ENCODE measurements at regions not wholly inside any gene's neighbourhood (a gene's known extent, or its start where the extent isn't known, plus 50 kb on each side); places are given as distances from the start of the nearest gene placed in this dataset.

DNA sequence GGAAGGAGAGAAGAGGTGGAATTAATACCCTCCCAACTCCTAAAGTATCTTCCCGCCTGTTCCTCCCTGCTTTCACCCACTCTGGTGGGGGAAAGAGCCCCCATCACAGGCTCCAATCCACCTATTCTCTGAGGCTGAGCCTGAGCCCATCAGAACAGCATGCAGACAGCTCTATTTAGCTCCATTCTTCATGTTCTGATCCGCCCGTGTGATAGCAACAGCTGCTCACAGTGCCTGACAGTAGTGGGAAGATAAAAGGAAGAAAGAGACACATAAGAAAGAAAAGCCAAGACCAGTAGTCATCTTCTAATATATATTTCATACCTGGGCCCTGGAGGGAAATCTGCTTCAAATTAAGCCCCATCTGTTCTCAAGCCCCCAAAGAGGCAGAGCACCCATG is 80.3 kb upstream of the AKIP1 start:
- H3K4me2 ChIP-seq (ENCODE audit: low read length): no peak overlapping the region
- CTCF ChIA-PET (ENCODE audit: unreplicated experiment): no interaction called here
- H4K20me1 ChIP-seq (ENCODE audit: insufficient read depth, low read length): no peaks in the 10 kb centered on the region
- POLR2A ChIA-PET: interaction anchor here (0.6 to 1.2 kb wide), 3 partner anchors 9 to 183 kb away, joined by 3 to 4 read pairs (median 3); no protein-coding TSS in a partner anchor
- no peaks in the 10 kb centered on the region for H3K79me2 ChIP-seq (ENCODE audit: insufficient read depth, low read depth, low read length)
- peaks cover 10% of the 10 kb centered on the region for H3K4me1 ChIP-seq (ENCODE audit: insufficient read depth, low read length, poor library complexity, severe bottlenecking)
- H3K36me3 ChIP-seq (ENCODE audit: insufficient read depth, low read length): no peaks in the 10 kb centered on the region
- no peak overlapping the region for H3K27ac ChIP-seq (ENCODE audit: low read depth, low read length, poor library complexity, severe bottlenecking)
- intact Hi-C loops (cut with micrococcal nuclease; ENCODE audit: unreplicated experiment): no loop called here
- H3K4me3 ChIP-seq (ENCODE audit: low read depth, low read length, poor library complexity, severe bottlenecking): no peak overlapping the region
- no peak for DNase-seq (ENCODE audit: low spot score)
- BruUV-seq (replicated peaks): no TSS peak
- H2AFZ ChIP-seq (ENCODE audit: low read length): no peak overlapping the region
- no peaks in the 10 kb centered on the region for H3K9me3 ChIP-seq (ENCODE audit: low read length)
- no peaks in the 10 kb centered on the region for H3K9me2 ChIP-seq (ENCODE audit: insufficient read depth, low read length)
- TF ChIP-seq, protein P1, sequence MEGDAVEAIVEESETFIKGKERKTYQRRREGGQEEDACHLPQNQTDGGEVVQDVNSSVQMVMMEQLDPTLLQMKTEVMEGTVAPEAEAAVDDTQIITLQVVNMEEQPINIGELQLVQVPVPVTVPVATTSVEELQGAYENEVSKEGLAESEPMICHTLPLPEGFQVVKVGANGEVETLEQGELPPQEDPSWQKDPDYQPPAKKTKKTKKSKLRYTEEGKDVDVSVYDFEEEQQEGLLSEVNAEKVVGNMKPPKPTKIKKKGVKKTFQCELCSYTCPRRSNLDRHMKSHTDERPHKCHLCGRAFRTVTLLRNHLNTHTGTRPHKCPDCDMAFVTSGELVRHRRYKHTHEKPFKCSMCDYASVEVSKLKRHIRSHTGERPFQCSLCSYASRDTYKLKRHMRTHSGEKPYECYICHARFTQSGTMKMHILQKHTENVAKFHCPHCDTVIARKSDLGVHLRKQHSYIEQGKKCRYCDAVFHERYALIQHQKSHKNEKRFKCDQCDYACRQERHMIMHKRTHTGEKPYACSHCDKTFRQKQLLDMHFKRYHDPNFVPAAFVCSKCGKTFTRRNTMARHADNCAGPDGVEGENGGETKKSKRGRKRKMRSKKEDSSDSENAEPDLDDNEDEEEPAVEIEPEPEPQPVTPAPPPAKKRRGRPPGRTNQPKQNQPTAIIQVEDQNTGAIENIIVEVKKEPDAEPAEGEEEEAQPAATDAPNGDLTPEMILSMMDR (conservative IDR thresholded peaks at IDR 0.05; ENCODE audit: low read length): no peak
- no peak for TF ChIP-seq EZH2phosphoT487 (IDR thresholded peaks at IDR 0.05; ENCODE audit: borderline replicate concordance, low read depth, low read length)

GRCh38 chr11:8831861-8832260 is 79.1 kb upstream of the AKIP1 start:
- no peaks in the 10 kb centered on the region for H3K9me3 ChIP-seq (ENCODE audit: low read length)
- no TSS peak for BruUV-seq (replicated peaks)
- POLR2A ChIA-PET: interaction anchor here (0.6 kb wide), 2 partner anchors 36 to 499 kb away, joined by 3 to 4 read pairs; no protein-coding TSS in a partner anchor
- no peak overlapping the region for H3K27ac ChIP-seq (ENCODE audit: low read depth, low read length, poor library complexity, severe bottlenecking)
- no peak for DNase-seq (ENCODE audit: low spot score)
- no peaks in the 10 kb centered on the region for H3K79me2 ChIP-seq (ENCODE audit: insufficient read depth, low read depth, low read length)
- no peak overlapping the region for H2AFZ ChIP-seq (ENCODE audit: low read length)
- no peak overlapping the region for H3K4me3 ChIP-seq (ENCODE audit: low read depth, low read length, poor library complexity, severe bottlenecking)
- no peak overlapping the region for H3K4me2 ChIP-seq (ENCODE audit: low read length)
- H3K36me3 ChIP-seq (ENCODE audit: insufficient read depth, low read length): no peaks in the 10 kb centered on the region
- H3K9me2 ChIP-seq (ENCODE audit: insufficient read depth, low read length): no peaks in the 10 kb centered on the region
- CTCF ChIA-PET (ENCODE audit: unreplicated experiment): no interaction called here
- H3K4me1 ChIP-seq (ENCODE audit: insufficient read depth, low read length, poor library complexity, severe bottlenecking): peaks cover 10% of the 10 kb centered on the region
- TF ChIP-seq, protein P1 (conservative IDR thresholded peaks at IDR 0.05; ENCODE audit: low read length): no peak
- no peak for TF ChIP-seq EZH2phosphoT487 (IDR thresholded peaks at IDR 0.05; ENCODE audit: borderline replicate concordance, low read depth, low read length)
- H4K20me1 ChIP-seq (ENCODE audit: insufficient read depth, low read length): no peaks in the 10 kb centered on the region
- intact Hi-C loops (cut with micrococcal nuclease; ENCODE audit: unreplicated experiment): no loop called here

GRCh38 chr11:8832571-8833260 is 78.3 kb upstream of the AKIP1 start:
- Histone ChIP-seq H3K4me2 (ENCODE audit: low read length) (peak overlapping the region; percentile 26), H3K79me2 (ENCODE audit: insufficient read depth, low read depth, low read length) (no peaks in the 10 kb centered on the region), H3K9me2 (ENCODE audit: insufficient read depth, low read length) (no peaks in the 10 kb centered on the region), H3K27ac (ENCODE audit: low read depth, low read length, poor library complexity, severe bottlenecking) (no peak overlapping the region), H3K4me3 (ENCODE audit: low read depth, low read length, poor library complexity, severe bottlenecking) (no peak overlapping the region), H3K36me3 (ENCODE audit: insufficient read depth, low read length) (no peaks in the 10 kb centered on the region), H2AFZ (ENCODE audit: low read length) (peak overlapping the region; percentile 50; the same call in 1 of the 2 replicates), H4K20me1 (ENCODE audit: insufficient read depth, low read length) (no peaks in the 10 kb centered on the region), H3K4me1 (ENCODE audit: insufficient read depth, low read length, poor library complexity, severe bottlenecking) (peaks cover 10% of the 10 kb centered on the region), H3K9me3 (ENCODE audit: low read length) (no peaks in the 10 kb centered on the region)
- TF ChIP-seq, protein P1 (conservative IDR thresholded peaks at IDR 0.05; ENCODE audit: low read length): no peak
- TF ChIP-seq EZH2phosphoT487 (IDR thresholded peaks at IDR 0.05; ENCODE audit: borderline replicate concordance, low read depth, low read length): no peak
- ChIA-PET CTCF (ENCODE audit: unreplicated experiment) (no interaction called here), POLR2A (interaction anchor here (0.7 kb wide), 3 partner anchors 56 to 351 kb away, joined by 3 to 7 read pairs (median 3); no protein-coding TSS in a partner anchor)
- no TSS peak for BruUV-seq (replicated peaks)
- intact Hi-C loops (cut with micrococcal nuclease; ENCODE audit: unreplicated experiment): no loop called here
- DNase-seq (ENCODE audit: low spot score): peak; percentile 43

All from OCI-LY7 (cell line).